ENCODE measurements at regions not wholly inside any gene's neighbourhood (a gene's known extent, or its start where the extent isn't known, plus 50 kb on each side); places are given as distances from the start of the nearest gene placed in this dataset.

GRCh38 chr3:146832857-146833458, 227.8 kb upstream of the PLSCR5 start:
- Mint-ChIP-seq H3K4me1 (ENCODE audit: low read depth) (no peaks in the 10 kb centered on the region), H3K36me3 (ENCODE audit: low read depth) (no peaks in the 10 kb centered on the region), H3K4me3 (no peak overlapping the region), H3K27ac (no peak overlapping the region), H3K27me3 (ENCODE audit: low read depth) (no peaks in the 10 kb centered on the region), H3K9me3 (no peaks in the 10 kb centered on the region)
- CTCF ChIA-PET, result no interaction called here
- intact Hi-C loops (cut with micrococcal nuclease), result no loop called here
- DNase-seq, result no peak

- no peaks in the 10 kb centered on the region for H3K4me1 Mint-ChIP-seq (ENCODE audit: low read depth)
- no peak overlapping the region for H3K27ac Mint-ChIP-seq
- H3K36me3 Mint-ChIP-seq (ENCODE audit: low read depth), result no peaks in the 10 kb centered on the region
- no peak for DNase-seq
- H3K27me3 Mint-ChIP-seq (ENCODE audit: low read depth), result no peaks in the 10 kb centered on the region
- CTCF ChIA-PET, result no interaction called here
- peaks cover 1% of the 10 kb centered on the region for H3K9me3 Mint-ChIP-seq
- no peak overlapping the region for H3K4me3 Mint-ChIP-seq
- intact Hi-C loops (cut with micrococcal nuclease), result no loop called here
These were observed 226.5 kb upstream of the PLSCR5 start for GRCh38 chr3:146831659-146832058.

DNA sequence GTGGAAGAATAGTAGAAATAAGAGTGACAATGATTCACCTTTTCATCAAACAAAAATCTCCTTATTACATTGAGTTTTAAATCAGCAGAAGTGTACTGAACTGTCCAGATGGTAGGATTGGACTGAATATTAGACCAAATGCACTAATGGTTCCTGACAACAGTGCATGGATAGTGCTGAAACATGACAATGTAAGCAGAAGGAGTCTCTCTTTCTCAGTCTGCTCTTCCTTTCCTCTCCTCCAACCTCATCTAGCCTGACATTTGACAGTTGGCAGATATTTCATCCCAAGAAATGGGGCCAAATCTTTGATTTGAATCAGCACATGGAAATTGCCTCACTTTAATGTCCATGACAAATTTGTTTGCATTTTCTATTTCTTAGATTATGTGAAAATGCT, 225.1 kb upstream of the PLSCR5 start:
- Mint-ChIP-seq H3K27ac (no peak overlapping the region), H3K9me3 (peaks cover 2% of the 10 kb centered on the region), H3K27me3 (ENCODE audit: low read depth) (no peaks in the 10 kb centered on the region), H3K4me3 (no peak overlapping the region), H3K36me3 (ENCODE audit: low read depth) (no peaks in the 10 kb centered on the region), H3K4me1 (ENCODE audit: low read depth) (no peaks in the 10 kb centered on the region)
- CTCF ChIA-PET, result no interaction called here
- intact Hi-C loops (cut with micrococcal nuclease), result no loop called here
- no peak for DNase-seq

DNA sequence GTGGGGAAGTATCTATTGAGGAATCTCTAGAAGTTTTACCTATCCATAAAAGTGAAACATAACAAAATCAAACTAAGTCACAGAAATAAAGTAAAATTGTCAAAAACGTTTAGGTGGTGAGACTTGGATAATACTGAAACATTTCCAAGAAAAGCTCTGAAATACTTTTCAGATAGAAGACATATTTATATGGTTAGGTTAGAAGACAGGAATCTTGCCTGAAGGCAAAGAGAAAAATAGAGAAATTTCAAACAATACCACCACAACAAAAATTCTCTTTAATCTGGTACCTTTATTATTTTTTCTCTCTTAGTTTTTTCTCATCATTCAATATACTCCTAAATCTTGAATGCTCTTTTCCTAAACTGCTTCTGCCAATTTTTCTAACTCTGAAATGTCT, 222.7 kb upstream of the PLSCR5 start:
- CTCF ChIA-PET, result no interaction called here

DNA sequence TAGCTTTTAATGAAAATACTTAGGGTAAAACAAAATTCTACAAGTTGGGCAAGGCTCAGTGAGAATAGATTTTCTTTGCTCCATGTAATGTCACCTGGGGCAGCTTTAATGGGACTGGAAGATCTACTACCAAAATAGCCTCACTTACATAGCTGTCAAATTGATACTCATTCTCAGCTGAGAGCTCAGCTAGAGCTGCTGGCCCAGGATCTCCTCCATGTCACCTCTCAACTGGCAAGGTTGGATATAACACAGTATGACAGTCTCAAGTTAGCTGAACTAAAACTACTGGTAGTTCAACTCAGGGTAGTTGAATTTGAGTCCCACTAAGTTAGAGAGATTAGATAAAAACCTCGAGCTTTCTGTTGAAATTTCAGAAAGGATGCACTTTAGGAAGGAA, 218.5 kb upstream of the PLSCR5 start:
- CTCF ChIA-PET, result interaction anchor here (0.6 kb wide), 1 partner anchor 64 kb away, joined by 3 read pairs; no protein-coding TSS in a partner anchor

More for the DNA sequence above, 222.7 kb upstream of the PLSCR5 start:
- DNase-seq, result no peak
- H3K4me3 Mint-ChIP-seq, result no peak overlapping the region
- H3K36me3 Mint-ChIP-seq (ENCODE audit: low read depth), result no peaks in the 10 kb centered on the region
- no peaks in the 10 kb centered on the region for H3K4me1 Mint-ChIP-seq (ENCODE audit: low read depth)
- H3K27ac Mint-ChIP-seq, result no peak overlapping the region
- peaks cover 2% of the 10 kb centered on the region for H3K9me3 Mint-ChIP-seq
- no peaks in the 10 kb centered on the region for H3K27me3 Mint-ChIP-seq (ENCODE audit: low read depth)
- intact Hi-C loops (cut with micrococcal nuclease), result no loop called here

DNA sequence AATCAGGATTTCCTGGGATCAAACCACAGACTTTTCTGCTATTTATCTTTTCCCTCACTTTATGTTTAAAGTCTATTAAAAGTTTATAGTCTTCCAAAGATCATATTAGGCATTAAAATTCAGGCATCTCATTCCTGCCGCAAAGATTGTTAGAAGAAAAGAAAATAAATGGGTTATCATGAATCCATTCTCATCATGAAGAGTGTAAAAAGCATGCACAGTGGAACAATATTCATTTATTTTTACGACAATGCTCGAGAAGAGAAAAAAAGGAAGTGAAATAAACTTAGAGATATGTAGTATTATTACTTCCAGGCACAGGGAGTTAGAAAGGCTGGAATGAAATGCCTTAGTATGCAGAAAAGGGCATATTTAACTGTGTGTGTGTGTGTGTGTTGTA, 213.7 kb upstream of the PLSCR5 start:
- intact Hi-C loops (cut with micrococcal nuclease), result no loop called here
- CTCF ChIA-PET, result no interaction called here

More for the DNA sequence above, 218.5 kb upstream of the PLSCR5 start:
- Mint-ChIP-seq H3K27ac (no peak overlapping the region), H3K4me1 (ENCODE audit: low read depth) (no peaks in the 10 kb centered on the region), H3K9me3 (peaks cover 2% of the 10 kb centered on the region), H3K4me3 (no peak overlapping the region), H3K36me3 (ENCODE audit: low read depth) (no peaks in the 10 kb centered on the region), H3K27me3 (ENCODE audit: low read depth) (no peaks in the 10 kb centered on the region)
- DNase-seq, result no peak
- intact Hi-C loops (cut with micrococcal nuclease), result no loop called here

GRCh38 chr3:146818301-146818700, 213.2 kb upstream of the PLSCR5 start:
- no peaks in the 10 kb centered on the region for H3K4me1 Mint-ChIP-seq (ENCODE audit: low read depth)
- CTCF ChIA-PET, result no interaction called here
- no peak overlapping the region for H3K4me3 Mint-ChIP-seq
- H3K27me3 Mint-ChIP-seq (ENCODE audit: low read depth), result no peaks in the 10 kb centered on the region
- H3K36me3 Mint-ChIP-seq (ENCODE audit: low read depth), result no peaks in the 10 kb centered on the region
- DNase-seq, result no peak
- no peaks in the 10 kb centered on the region for H3K9me3 Mint-ChIP-seq
- H3K27ac Mint-ChIP-seq, result no peak overlapping the region
- intact Hi-C loops (cut with micrococcal nuclease), result no loop called here

More for the DNA sequence above, 213.7 kb upstream of the PLSCR5 start:
- Mint-ChIP-seq H3K4me1 (ENCODE audit: low read depth) (no peaks in the 10 kb centered on the region), H3K4me3 (no peak overlapping the region), H3K9me3 (no peaks in the 10 kb centered on the region), H3K36me3 (ENCODE audit: low read depth) (no peaks in the 10 kb centered on the region), H3K27me3 (ENCODE audit: low read depth) (no peaks in the 10 kb centered on the region), H3K27ac (no peak overlapping the region)
- DNase-seq, result no peak

- no peaks in the 10 kb centered on the region for H3K9me3 Mint-ChIP-seq
- CTCF ChIA-PET, result interaction anchor here (0.6 kb wide), 1 partner anchor 342 kb away, joined by 3 read pairs; no protein-coding TSS in a partner anchor
- no peaks in the 10 kb centered on the region for H3K36me3 Mint-ChIP-seq (ENCODE audit: low read depth)
- H3K27ac Mint-ChIP-seq, result no peak overlapping the region
- no peaks in the 10 kb centered on the region for H3K4me1 Mint-ChIP-seq (ENCODE audit: low read depth)
- no peaks in the 10 kb centered on the region for H3K27me3 Mint-ChIP-seq (ENCODE audit: low read depth)
- intact Hi-C loops (cut with micrococcal nuclease), result no loop called here
- H3K4me3 Mint-ChIP-seq, result no peak overlapping the region
- no peak for DNase-seq
These were observed 212.6 kb upstream of the PLSCR5 start for GRCh38 chr3:146817704-146818103.

GRCh38 chr3:146814601-146815315, 209.6 kb upstream of the PLSCR5 start:
- Mint-ChIP-seq H3K27ac (no peak overlapping the region), H3K4me1 (ENCODE audit: low read depth) (no peaks in the 10 kb centered on the region), H3K36me3 (ENCODE audit: low read depth) (no peaks in the 10 kb centered on the region), H3K27me3 (ENCODE audit: low read depth) (no peaks in the 10 kb centered on the region), H3K9me3 (no peaks in the 10 kb centered on the region), H3K4me3 (no peak overlapping the region)
- no peak for DNase-seq
- intact Hi-C loops (cut with micrococcal nuclease), result no loop called here
- CTCF ChIA-PET, result no interaction called here

GRCh38 chr3:146813496-146813895, 208.3 kb upstream of the PLSCR5 start:
- no peak overlapping the region for H3K27ac Mint-ChIP-seq
- intact Hi-C loops (cut with micrococcal nuclease), result no loop called here

DNA sequence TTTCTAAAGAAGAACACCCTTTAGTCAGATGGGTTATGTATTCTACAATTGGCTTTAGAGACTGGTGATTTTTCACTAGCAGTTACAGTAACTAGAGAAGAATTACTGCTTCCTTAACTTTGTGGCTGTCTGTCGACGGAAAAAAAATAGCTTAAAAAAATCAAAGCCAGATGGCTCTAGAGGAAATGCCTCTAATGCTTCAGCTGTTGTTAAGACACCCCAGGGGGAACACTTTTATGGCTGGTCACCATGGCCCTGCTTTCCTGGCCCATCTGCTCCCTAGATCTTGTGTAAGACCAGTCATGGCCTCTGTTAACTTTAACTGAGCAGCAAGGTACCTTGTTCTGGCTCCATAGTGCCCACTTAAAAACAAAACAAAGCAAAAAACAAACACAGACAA, 198.6 kb upstream of the PLSCR5 start:
- intact Hi-C loops (cut with micrococcal nuclease), result no loop called here
- CTCF ChIA-PET, result interaction anchor here (0.7 kb wide), 1 partner anchor 15 kb away, joined by 6 read pairs; no protein-coding TSS in a partner anchor
- no peaks in the 10 kb centered on the region for H3K4me1 Mint-ChIP-seq (ENCODE audit: low read depth)
- H3K9me3 Mint-ChIP-seq, result no peaks in the 10 kb centered on the region
- H3K4me3 Mint-ChIP-seq, result no peak overlapping the region
- no peaks in the 10 kb centered on the region for H3K36me3 Mint-ChIP-seq (ENCODE audit: low read depth)
- no peak for DNase-seq
- H3K27me3 Mint-ChIP-seq (ENCODE audit: low read depth), result no peaks in the 10 kb centered on the region
- no peak overlapping the region for H3K27ac Mint-ChIP-seq

More at GRCh38 chr3:146813496-146813895, 208.3 kb upstream of the PLSCR5 start:
- H3K9me3 Mint-ChIP-seq, result no peaks in the 10 kb centered on the region
- no peak for DNase-seq
- H3K4me3 Mint-ChIP-seq, result no peak overlapping the region
- H3K4me1 Mint-ChIP-seq (ENCODE audit: low read depth), result no peaks in the 10 kb centered on the region
- no peaks in the 10 kb centered on the region for H3K36me3 Mint-ChIP-seq (ENCODE audit: low read depth)
- CTCF ChIA-PET, result no interaction called here
- H3K27me3 Mint-ChIP-seq (ENCODE audit: low read depth), result no peaks in the 10 kb centered on the region

DNA sequence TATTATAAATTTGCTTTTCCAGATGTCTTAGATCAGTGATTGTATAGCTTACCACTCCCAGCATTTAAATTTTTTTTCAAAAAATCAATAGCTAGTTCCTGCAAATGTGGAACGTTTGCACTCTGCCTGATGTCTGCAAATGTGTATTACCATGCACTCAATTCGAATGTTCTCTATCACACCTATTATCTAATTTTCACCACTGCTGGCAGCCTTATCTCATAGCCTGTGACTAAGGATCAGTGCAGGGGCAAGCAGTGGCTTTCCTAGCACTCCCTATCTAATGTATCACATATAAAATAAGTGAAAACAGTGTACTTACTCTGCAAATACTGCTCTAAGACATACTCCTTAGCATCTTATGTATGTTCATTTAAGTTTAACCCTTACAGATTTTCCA, 196.3 kb upstream of the PLSCR5 start:
- Mint-ChIP-seq H3K36me3 (ENCODE audit: low read depth) (no peaks in the 10 kb centered on the region), H3K27me3 (ENCODE audit: low read depth) (no peaks in the 10 kb centered on the region), H3K9me3 (no peaks in the 10 kb centered on the region), H3K4me3 (no peak overlapping the region), H3K4me1 (ENCODE audit: low read depth) (no peaks in the 10 kb centered on the region), H3K27ac (no peak overlapping the region)
- no peak for DNase-seq
- CTCF ChIA-PET, result no interaction called here
- intact Hi-C loops (cut with micrococcal nuclease), result no loop called here

GRCh38 chr3:146800484-146800883, 195.3 kb upstream of the PLSCR5 start:
- H3K27me3 Mint-ChIP-seq (ENCODE audit: low read depth), result no peaks in the 10 kb centered on the region
- H3K36me3 Mint-ChIP-seq (ENCODE audit: low read depth), result no peaks in the 10 kb centered on the region
- intact Hi-C loops (cut with micrococcal nuclease), result no loop called here
- H3K27ac Mint-ChIP-seq, result no peak overlapping the region
- H3K9me3 Mint-ChIP-seq, result no peaks in the 10 kb centered on the region
- no peak overlapping the region for H3K4me3 Mint-ChIP-seq
- no peaks in the 10 kb centered on the region for H3K4me1 Mint-ChIP-seq (ENCODE audit: low read depth)
- CTCF ChIA-PET, result interaction anchor here (0.6 kb wide), 1 partner anchor 1512 kb away, joined by 3 read pairs; no protein-coding TSS in a partner anchor
- no peak for DNase-seq

All from activated naive CD4-positive, alpha-beta T cell treated with anti-CD3 and anti-CD28 coated beads for 36 hours (primary cell).